Esophagus muscularis mucosa (tissue), 4 donors: ENCODE measurements at regions not wholly inside any gene's neighbourhood (a gene's known extent, or its start where the extent isn't known, plus 50 kb on each side); places are given as distances from the start of the nearest gene placed in this dataset.

Source experiments
- EP300 ChIP-seq: sonication (generic); formaldehyde crosslinking; IDR thresholded peaks from one replicate; pipeline ENCODE4 v1.6.1; 2017; ENCODE audit warnings: antibody characterized with exemption
- POLR2A ChIP-seq: fragments of 450-650 bp; IDR thresholded peaks from one replicate; pipeline ENCODE4 v1.6.1; 2017; ENCODE audit warnings: antibody characterized with exemption, moderate library complexity, mild to moderate bottlenecking, low read depth
- POLR2AphosphoS5 ChIP-seq, 2 donors: sonication (generic); formaldehyde crosslinking; IDR thresholded peaks; one replicate each; pipeline ENCODE4 v1.6.1; 2017; ENCODE audit warnings: antibody characterized with exemption in 2 of 2
- TF ChIP-seq, protein P1 (sequence below), 3 experiments: fragments of 200-600 bp in 2 of 3; fragments of 450-650 bp in 1 of 3; sonication (generic) in 2 of 3; IDR thresholded peaks; one replicate each; pipeline ENCODE4 v1.5.1; 2017 to 2019; ENCODE audit warnings: antibody characterized with exemption in 3 of 3, mild to moderate bottlenecking in 2 of 3, moderate library complexity in 1 of 3

- TF ChIP-seq, protein P1, sequence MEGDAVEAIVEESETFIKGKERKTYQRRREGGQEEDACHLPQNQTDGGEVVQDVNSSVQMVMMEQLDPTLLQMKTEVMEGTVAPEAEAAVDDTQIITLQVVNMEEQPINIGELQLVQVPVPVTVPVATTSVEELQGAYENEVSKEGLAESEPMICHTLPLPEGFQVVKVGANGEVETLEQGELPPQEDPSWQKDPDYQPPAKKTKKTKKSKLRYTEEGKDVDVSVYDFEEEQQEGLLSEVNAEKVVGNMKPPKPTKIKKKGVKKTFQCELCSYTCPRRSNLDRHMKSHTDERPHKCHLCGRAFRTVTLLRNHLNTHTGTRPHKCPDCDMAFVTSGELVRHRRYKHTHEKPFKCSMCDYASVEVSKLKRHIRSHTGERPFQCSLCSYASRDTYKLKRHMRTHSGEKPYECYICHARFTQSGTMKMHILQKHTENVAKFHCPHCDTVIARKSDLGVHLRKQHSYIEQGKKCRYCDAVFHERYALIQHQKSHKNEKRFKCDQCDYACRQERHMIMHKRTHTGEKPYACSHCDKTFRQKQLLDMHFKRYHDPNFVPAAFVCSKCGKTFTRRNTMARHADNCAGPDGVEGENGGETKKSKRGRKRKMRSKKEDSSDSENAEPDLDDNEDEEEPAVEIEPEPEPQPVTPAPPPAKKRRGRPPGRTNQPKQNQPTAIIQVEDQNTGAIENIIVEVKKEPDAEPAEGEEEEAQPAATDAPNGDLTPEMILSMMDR (IDR thresholded peaks at IDR 0.05): no peak
- TF ChIP-seq POLR2A: no peak
- TF ChIP-seq EP300: no peak
- TF ChIP-seq POLR2AphosphoS5 (IDR thresholded peaks at IDR 0.05): no peak
Measured at GRCh38 chr3:189467451-189467850, 163.7 kb upstream of the TP63 start.
